ENCODE measurements at regions not wholly inside any gene's neighbourhood (a gene's known extent, or its start where the extent isn't known, plus 50 kb on each side); places are given as distances from the start of the nearest gene placed in this dataset.

DNA sequence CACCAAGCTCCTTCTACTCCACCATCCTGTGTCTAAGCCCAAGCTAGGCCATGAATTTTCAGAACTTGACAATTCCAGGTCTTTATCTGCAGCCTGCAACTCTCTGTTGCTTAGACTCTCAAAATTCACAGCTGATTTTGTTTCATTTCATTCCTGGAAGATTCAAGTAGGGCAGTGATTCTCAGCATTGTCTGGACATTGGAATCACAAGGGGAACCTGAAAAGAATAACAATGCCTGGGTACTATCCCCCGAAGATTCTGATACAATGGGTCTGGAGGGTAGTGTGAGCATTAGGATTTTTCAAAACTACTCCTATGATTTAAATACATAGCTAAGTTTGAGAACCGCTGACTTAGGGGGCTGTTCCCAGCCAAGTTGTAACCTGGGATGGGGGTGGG, 534.7 kb upstream of the IL12A start:
- Histone ChIP-seq H4K20me1 (ENCODE audit: control insufficient read depth, insufficient read depth, low read depth, low read length) (no peaks in the 10 kb centered on the region), H3F3A (ENCODE audit: control insufficient read depth, insufficient read depth) (no peaks in the 10 kb centered on the region), H3K9me3 (ENCODE audit: control insufficient read depth, insufficient read depth, low read length) (no peaks in the 10 kb centered on the region), H3K4me2 (ENCODE audit: low read length) (no peak overlapping the region), H3K4me3 (ENCODE audit: low read length) (no peak overlapping the region), H3K4me1 (ENCODE audit: control insufficient read depth, low read length) (no peaks in the 10 kb centered on the region), H3K27ac (ENCODE audit: low read depth, low read length) (no peak overlapping the region), H3K9me2 (replicated peaks; ENCODE audit: control insufficient read depth, low read length) (no peaks in the 10 kb centered on the region), H3K27me3 (ENCODE audit: control insufficient read depth, low read length) (no peaks in the 10 kb centered on the region), H3K79me2 (ENCODE audit: control insufficient read depth, low read length) (no peaks in the 10 kb centered on the region), H3K36me3 (ENCODE audit: control insufficient read depth, low read length) (no peaks in the 10 kb centered on the region)
- TF ChIP-seq EZH2phosphoT487 (IDR thresholded peaks at IDR 0.05; ENCODE audit: borderline replicate concordance, low read length), result no peak
- TF ChIP-seq, protein P1, sequence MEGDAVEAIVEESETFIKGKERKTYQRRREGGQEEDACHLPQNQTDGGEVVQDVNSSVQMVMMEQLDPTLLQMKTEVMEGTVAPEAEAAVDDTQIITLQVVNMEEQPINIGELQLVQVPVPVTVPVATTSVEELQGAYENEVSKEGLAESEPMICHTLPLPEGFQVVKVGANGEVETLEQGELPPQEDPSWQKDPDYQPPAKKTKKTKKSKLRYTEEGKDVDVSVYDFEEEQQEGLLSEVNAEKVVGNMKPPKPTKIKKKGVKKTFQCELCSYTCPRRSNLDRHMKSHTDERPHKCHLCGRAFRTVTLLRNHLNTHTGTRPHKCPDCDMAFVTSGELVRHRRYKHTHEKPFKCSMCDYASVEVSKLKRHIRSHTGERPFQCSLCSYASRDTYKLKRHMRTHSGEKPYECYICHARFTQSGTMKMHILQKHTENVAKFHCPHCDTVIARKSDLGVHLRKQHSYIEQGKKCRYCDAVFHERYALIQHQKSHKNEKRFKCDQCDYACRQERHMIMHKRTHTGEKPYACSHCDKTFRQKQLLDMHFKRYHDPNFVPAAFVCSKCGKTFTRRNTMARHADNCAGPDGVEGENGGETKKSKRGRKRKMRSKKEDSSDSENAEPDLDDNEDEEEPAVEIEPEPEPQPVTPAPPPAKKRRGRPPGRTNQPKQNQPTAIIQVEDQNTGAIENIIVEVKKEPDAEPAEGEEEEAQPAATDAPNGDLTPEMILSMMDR (IDR thresholded peaks at IDR 0.05; ENCODE audit: low read depth, low read length, poor library complexity, severe bottlenecking), result no peak

DNA sequence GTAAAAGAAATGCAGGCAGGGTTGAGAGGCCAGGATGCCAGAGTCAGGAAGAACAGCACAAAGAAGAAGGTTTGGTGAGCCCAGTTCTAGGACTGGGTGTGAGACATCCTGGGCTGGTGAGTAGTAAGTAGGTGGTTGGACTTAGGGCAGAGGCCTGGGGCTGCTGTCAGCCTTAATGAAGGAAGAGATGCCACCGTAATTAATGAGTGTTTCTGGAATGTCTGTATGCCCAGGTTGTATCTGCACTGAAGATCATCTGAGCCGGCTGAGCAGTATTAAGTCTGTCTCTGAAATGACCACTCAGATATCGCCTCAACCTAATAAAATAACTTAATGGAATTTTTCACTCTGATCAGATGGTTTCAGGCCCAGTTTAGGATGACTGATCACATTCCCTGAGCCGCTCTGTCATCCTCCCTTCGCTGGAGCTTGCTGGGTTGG, 532.9 kb upstream of the IL12A start:
- H3K36me3 ChIP-seq (ENCODE audit: control insufficient read depth, low read length), result no peaks in the 10 kb centered on the region
- H3K27ac ChIP-seq (ENCODE audit: low read depth, low read length), result no peak overlapping the region
- no peak overlapping the region for H3K4me3 ChIP-seq (ENCODE audit: low read length)
- H3K4me1 ChIP-seq (ENCODE audit: control insufficient read depth, low read length), result no peaks in the 10 kb centered on the region
- H3K27me3 ChIP-seq (ENCODE audit: control insufficient read depth, low read length), result no peaks in the 10 kb centered on the region
- H3K9me3 ChIP-seq (ENCODE audit: control insufficient read depth, insufficient read depth, low read length), result no peaks in the 10 kb centered on the region
- no peaks in the 10 kb centered on the region for H3K9me2 ChIP-seq (replicated peaks; ENCODE audit: control insufficient read depth, low read length)
- H3K4me2 ChIP-seq (ENCODE audit: low read length), result no peak overlapping the region
- no peaks in the 10 kb centered on the region for H3K79me2 ChIP-seq (ENCODE audit: control insufficient read depth, low read length)
- H3F3A ChIP-seq (ENCODE audit: control insufficient read depth, insufficient read depth), result no peaks in the 10 kb centered on the region
- TF ChIP-seq EZH2phosphoT487 (IDR thresholded peaks at IDR 0.05; ENCODE audit: borderline replicate concordance, low read length), result no peak
- TF ChIP-seq, protein P1 (IDR thresholded peaks at IDR 0.05; ENCODE audit: low read depth, low read length, poor library complexity, severe bottlenecking), result no peak
- H4K20me1 ChIP-seq (ENCODE audit: control insufficient read depth, insufficient read depth, low read depth, low read length), result no peaks in the 10 kb centered on the region

DNA sequence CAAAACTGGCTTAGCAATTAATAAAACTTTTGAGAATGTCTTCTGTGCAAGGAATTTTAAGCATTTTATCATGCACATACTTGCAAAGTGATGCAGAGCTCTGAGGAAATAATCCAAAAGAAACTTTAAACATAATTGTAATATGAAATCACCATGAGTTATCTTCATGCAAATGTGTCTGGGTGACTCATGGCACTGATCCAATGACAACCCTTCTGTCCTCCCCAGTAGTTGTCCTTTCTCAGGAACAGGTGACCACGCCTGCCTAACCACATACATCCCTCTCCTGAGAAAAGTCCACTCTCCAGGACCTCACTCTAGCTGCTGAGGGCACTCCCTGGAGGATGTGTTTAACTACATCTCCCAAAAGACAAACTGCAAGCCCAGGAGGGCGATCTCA, 530.6 kb upstream of the IL12A start:
- no peaks in the 10 kb centered on the region for H3K79me2 ChIP-seq (ENCODE audit: control insufficient read depth, low read length)
- no peaks in the 10 kb centered on the region for H3K27me3 ChIP-seq (ENCODE audit: control insufficient read depth, low read length)
- no peaks in the 10 kb centered on the region for H3K9me2 ChIP-seq (replicated peaks; ENCODE audit: control insufficient read depth, low read length)
- TF ChIP-seq EZH2phosphoT487 (IDR thresholded peaks at IDR 0.05; ENCODE audit: borderline replicate concordance, low read length), result no peak
- TF ChIP-seq, protein P1 (IDR thresholded peaks at IDR 0.05; ENCODE audit: low read depth, low read length, poor library complexity, severe bottlenecking), result no peak
- H3K27ac ChIP-seq (ENCODE audit: low read depth, low read length), result no peak overlapping the region
- no peaks in the 10 kb centered on the region for H3K36me3 ChIP-seq (ENCODE audit: control insufficient read depth, low read length)
- H3F3A ChIP-seq (ENCODE audit: control insufficient read depth, insufficient read depth), result no peaks in the 10 kb centered on the region
- H3K4me1 ChIP-seq (ENCODE audit: control insufficient read depth, low read length), result no peaks in the 10 kb centered on the region
- H3K9me3 ChIP-seq (ENCODE audit: control insufficient read depth, insufficient read depth, low read length), result no peaks in the 10 kb centered on the region
- H4K20me1 ChIP-seq (ENCODE audit: control insufficient read depth, insufficient read depth, low read depth, low read length), result no peaks in the 10 kb centered on the region
- H3K4me3 ChIP-seq (ENCODE audit: low read length), result no peak overlapping the region
- no peak overlapping the region for H3K4me2 ChIP-seq (ENCODE audit: low read length)

DNA sequence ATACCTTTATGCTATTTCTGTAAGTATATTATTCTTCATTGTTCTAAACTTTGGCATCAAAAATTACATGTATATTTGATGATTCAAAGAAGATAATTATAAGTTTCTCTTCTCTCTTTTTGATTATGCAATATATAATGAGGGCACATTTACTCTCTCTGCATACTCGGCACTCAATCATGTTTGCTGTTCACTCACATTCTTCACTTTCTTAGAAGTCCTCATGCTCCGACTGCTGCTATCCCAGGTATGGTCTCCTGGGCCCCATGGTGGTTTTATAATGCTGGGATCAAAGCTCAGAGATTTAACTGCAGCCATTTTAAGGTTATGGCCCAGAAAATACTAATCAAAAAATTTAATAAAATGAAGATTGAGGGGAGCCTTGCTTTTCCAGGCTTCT, 529.7 kb upstream of the IL12A start:
- Histone ChIP-seq H3K79me2 (ENCODE audit: control insufficient read depth, low read length) (no peaks in the 10 kb centered on the region), H3K9me3 (ENCODE audit: control insufficient read depth, insufficient read depth, low read length) (no peaks in the 10 kb centered on the region), H4K20me1 (ENCODE audit: control insufficient read depth, insufficient read depth, low read depth, low read length) (no peaks in the 10 kb centered on the region), H3K4me3 (ENCODE audit: low read length) (no peak overlapping the region), H3K4me2 (ENCODE audit: low read length) (no peak overlapping the region), H3K27ac (ENCODE audit: low read depth, low read length) (no peak overlapping the region), H3F3A (ENCODE audit: control insufficient read depth, insufficient read depth) (no peaks in the 10 kb centered on the region), H3K27me3 (ENCODE audit: control insufficient read depth, low read length) (no peaks in the 10 kb centered on the region), H3K36me3 (ENCODE audit: control insufficient read depth, low read length) (no peaks in the 10 kb centered on the region), H3K9me2 (replicated peaks; ENCODE audit: control insufficient read depth, low read length) (no peaks in the 10 kb centered on the region), H3K4me1 (ENCODE audit: control insufficient read depth, low read length) (no peaks in the 10 kb centered on the region)
- TF ChIP-seq EZH2phosphoT487 (IDR thresholded peaks at IDR 0.05; ENCODE audit: borderline replicate concordance, low read length), result no peak
- TF ChIP-seq, protein P1 (IDR thresholded peaks at IDR 0.05; ENCODE audit: low read depth, low read length, poor library complexity, severe bottlenecking), result no peak

All from DOHH2 (cell line).